GM18499 (cell line): ENCODE measurements at regions not wholly inside any gene's neighbourhood (a gene's known extent, or its start where the extent isn't known, plus 50 kb on each side); places are given as distances from the start of the nearest gene placed in this dataset.

ENCODE experiments used
- ATAC-seq: cut with Tn5 transposase; IDR thresholded peaks from one replicate; pipeline ENCODE4 v1.9.1; 2021; ENCODE audit warnings: moderate number of reproducible peaks; ENCODE audit not compliant: insufficient read depth, unreplicated experiment

DNA sequence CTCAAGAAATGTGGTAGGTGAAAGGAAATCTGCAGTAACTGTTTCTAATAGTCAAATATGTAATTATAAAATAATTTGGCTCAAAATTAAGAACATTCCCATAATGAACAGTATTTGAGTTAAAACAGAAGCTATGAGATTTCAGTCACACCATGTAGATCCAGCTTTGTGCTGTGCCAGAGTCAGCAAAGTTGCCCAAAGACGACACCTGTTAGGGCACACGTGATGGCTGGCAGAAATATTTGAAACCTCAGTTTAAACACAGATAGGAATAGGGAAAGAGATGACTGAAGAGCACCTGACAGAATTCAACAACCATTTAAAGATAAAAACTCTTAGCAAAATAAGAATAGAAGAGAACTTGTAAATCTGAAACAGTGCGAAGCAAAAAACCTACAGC, 129.3 kb downstream of the CD83 start:
- no peak for ATAC-seq

DNA sequence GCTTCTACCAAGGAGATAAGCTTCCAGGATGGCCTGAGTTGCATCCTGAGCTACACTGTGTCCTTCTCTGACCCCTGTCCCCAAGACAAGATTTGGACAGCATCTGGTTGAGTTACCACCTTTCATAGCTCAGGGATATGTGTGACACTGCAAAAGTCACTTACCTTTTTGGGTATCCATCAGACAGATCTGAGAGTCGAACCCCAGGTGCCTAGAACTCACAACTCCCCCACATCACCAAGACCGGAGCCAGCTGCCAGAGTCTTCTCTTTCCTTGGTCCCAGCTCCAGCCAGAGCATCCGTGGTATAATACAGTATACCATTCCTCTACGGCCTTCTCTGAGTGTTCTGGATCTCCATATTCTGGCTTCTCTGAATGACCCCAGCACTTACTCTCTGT, 133.0 kb downstream of the CD83 start:
- ATAC-seq, result no peak

DNA sequence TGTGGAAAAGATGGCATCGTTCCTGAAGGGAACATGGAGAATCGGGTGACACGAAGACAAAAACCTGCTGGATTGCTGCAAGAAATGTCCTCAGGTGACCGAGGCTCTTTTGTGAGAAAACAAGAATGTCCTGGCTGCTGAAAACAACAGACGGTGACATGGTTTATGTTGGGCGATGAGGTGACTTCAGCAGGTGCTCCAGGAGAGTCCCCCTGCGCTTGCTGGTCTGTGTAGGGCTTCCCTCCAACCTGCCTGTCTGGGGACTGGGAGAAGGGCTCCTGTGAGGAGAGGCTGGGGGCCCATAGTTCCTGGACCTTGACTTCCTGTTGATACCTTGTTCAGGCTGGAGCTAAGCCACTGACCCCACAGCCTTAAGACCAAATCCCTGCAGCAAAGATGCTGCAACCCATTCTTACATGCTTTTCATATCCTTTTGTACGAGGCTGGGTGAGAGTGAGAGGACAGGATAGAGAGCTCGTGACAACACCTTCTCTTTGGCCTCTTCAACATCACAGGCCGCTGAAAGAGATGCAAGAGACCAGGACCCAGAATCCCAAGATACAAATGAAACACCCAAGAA, 134.8 kb downstream of the CD83 start:
- no peak for ATAC-seq

DNA sequence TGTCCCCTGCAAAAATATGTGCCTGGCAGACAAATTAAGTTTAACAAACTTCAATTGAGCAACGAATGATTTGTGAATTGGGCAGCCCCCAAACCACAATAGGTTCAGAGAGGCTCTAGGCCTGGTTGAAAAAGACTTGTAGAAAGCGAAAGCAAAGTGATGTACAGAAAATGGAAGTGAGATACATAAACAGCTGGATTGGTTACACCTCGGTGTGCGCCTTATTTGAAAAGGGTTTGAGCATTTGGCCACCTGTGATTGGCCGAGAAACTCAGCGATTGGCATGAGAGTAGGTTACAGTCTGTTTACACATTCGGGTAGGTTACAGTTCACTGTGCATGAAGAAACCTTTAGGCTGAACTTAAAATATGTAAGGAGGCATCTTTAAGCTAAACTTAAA, 136.9 kb downstream of the CD83 start:
- peak; percentile 61 for ATAC-seq

DNA sequence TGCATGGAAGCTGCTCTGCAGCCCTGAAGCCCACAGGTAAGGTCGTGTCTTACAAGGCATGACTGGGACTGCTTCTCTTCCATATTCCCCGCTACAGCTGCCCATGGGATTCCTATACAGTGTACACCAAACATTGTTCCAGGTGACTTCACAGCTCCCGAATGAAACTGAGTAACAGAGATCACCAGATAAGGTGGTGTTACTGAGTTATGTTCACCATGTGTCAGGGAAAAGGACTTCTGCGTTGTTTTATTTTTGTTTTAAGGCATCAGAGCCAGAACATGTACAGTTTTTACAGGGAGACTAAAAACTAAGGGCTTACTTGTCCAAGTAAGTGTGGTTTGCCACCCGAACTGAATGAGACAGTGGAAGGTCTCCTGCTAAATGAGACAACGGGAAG, 138.3 kb downstream of the CD83 start:
- ATAC-seq, result no peak

DNA sequence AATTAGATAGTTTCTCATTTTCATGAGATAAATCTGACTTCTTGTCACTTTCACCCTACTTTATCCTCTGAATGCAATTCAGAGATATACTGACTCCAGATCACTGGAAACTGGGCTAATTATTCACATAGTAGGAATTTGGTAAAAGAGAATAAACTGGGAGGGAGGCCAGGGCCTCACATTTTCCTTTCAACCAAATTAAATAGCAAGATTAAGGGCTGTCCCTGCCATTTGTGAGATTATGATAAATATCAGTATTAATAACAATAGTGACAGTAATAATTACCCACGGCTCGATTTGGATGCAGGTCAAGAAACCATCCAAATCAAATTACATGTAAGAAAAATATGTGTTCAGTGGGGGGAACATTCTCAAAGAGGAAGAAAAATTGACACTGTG, 140.5 kb downstream of the CD83 start:
- no peak for ATAC-seq

DNA sequence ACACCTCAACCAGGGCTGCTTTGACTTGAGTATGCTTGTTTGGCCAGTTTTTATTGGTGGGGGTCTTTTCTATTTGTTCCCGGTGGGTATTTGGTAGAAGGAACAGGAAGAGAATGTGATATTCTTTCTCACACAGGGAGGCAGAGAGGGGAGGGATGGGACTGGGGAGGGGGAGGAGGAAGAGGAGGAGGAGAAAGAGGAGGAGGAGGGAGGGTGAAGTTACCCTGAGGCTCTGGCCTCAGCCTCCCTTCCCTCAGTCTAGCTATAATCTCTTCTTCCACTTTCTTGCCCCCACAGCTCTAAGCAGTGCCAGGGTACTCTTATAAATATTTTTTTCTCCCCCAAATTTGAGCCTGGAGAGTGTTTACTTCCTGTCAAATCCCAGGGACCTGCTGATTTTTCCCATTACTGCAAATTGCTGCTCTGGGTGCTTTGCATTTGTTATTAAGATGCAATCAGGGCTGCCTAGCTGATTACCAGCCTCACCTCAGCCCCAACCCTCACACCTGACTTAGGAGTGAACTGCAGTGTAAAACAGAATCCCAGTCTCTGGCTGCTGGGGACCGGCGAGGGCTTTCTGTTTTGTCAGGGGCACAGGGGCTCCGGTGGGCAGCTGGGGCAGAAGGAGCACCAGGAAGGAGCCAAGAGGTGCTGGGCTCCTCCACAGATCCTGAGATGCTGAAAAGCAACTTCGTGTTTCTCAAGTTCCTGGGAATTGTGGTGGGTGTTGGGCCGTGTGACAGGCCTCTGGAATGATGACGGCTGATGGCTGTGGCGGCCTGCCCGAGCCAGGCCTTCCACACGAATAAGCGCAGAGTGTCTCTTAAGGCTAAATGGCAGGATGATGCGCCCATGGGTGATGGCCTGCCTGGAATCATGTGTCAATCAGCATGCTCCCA, 141.4 kb downstream of the CD83 start:
- ATAC-seq, result no peak

DNA sequence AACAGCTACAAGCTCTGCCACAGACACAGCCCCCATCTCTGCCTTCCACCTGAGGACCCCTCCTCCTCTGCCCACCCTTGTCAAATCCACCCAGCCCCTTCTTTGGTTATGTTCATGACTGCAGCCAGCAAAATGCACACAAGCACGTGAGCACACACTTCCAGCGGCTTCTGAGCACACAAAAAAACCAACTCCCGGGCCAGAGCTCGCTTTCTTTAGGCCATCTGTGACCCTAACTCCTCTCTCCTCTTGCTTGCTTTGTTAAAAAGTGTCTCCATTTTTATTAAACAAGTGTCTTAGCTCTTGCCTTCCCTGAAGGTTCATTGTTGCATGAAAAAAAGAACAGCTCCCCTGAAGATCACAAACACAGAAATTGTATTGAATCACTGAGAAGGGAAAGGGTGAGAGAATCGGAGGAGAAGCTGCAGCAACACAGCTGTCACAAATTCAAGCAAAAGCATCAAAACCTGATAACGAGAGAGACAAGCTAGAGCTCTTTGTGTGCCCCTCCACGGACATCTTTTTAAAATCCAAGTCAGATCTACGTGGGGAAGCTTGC, 142.1 kb downstream of the CD83 start:
- ATAC-seq, result no peak

DNA sequence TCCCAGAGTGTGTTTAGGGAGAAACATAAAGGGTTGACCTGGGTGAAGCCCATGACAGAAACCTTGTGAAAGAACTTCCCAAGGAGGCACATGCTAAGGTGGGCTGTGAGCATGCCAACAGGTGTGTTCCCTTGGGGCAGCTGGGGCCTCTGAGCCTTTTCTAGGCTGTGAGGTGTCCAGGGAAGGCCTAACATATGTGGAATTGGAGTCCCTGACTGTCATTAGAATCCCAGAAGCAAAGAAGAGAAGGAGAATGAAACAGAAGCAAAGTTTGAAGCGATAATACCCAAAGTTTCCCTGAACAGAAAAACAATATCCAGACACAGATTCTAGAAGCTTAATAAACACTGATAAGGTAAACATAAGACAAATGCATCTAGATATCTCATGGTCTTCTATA, 143.3 kb downstream of the CD83 start:
- ATAC-seq, result no peak

DNA sequence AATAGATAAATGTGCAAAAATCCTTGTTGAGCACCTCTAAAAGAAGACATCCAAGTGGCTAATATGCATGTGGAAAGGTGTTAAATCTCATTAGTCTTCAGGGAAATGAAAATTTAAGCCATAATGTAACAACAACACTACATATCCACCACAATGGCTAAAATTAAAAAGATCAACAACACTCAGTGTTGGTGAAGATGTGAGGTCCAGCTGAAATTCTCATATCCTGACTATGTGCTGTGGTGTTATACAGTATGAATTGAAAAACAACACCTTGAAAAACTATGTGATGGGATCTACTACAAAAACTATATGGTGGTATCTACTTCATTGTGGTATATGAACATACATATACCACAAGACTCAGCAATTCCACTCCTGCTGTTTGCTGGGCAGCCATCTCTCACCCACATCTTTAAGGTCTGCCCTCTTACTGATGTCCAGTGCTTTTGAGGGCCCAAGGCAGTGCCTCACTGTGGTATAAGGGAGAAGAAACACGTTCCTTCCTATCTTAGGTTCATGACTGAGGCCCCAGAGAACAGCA, 146.4 kb downstream of the CD83 start:
- ATAC-seq, result no peak

DNA sequence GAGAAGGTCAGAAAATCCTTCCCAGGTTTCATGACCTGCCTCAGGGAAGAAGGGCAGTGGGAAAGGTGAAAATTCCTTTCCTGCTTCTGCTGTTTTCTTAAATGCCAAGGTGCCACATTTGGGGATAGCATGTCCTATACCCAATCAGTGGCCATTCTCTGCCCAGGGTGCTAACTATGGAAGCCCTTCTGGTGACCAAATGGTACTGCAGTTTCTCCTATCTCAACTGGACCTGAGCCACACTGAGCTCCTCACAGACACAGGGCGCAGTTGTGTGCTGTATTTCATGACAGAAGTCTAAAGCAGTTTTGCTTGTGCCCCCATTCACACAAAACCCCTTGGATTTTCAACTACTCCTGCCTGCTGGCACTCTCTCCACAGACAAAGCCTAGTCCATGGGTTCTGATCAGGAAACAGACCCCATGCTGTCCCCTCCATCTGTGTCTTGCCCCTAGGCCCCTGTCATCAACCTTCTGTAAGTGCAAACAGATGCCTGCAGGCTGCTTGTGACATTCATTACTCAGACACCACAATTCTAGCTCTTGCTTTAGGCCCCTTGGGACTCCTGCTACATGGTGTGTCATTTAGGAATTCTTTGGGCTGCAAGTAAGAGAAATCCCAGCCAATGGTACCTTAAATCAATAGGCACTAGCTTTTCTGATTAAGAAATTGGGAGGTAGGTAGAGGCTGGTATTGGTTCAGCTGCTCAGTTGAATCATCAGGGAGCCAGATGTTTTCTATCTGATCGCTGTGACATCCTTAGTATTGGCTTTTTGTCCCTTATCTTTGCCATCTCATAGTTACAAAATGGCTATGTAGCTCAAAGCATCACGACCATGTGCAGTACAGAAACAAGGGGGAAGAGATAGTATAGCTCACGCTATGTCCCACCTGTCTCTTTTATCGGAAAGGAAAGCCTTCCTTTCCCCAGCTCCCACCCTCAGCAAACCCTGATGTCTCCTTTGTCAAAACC, 147.8 kb downstream of the CD83 start:
- ATAC-seq, result no peak

DNA sequence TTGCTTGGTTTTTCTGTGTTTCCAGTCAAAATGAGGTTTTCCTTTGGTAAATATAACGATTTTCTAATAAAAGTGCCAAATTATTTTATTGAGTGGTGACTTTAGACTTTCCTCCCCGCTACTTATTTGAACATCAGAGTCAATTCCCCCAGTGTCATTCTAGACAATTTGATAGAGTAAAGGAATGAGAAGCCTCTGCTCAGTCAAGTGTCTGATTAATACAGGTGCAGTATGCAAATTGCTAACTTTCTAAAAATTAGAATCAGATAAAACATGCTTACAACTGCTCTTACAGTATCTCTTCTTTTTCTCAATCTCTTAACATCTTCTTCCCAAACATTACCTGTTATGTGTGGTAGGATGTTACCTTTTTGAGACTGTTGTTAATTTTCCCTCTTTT, 148.7 kb downstream of the CD83 start:
- ATAC-seq, result no peak

DNA sequence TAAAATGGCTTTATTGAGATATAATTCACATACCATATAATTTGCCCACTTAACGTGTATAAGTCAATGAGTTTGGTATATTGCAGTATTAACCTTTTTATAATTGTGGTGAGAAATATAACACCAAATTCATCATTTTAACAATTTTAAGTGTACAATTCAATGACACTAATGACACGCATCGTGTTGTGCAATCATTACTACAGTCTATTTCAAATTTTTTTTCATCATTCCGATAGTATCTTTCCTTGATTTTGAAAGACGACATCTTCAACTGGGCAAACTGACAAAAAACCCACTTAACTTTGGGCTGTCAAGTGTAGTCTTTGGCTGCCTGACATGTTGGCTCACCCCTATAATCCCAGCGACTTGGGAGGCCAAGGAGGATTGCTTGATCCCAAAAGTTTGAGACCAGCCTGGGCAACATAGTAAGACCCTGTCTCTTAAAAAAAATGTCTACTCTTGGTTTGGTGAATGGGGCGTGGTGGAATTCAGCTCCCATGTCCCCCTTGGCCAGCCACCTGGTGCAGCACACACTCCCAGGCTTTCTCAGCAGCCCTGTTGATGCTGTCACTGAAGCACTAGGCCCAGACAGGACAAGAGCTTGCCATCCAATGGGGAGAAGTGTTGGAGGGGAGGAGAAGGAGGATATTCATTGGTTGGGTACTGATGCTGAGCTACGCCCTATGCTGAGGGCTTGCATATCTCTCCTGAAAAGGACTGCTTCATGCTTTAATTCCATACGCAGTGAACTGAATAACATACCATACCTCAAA, 150.5 kb downstream of the CD83 start:
- ATAC-seq, result no peak

DNA sequence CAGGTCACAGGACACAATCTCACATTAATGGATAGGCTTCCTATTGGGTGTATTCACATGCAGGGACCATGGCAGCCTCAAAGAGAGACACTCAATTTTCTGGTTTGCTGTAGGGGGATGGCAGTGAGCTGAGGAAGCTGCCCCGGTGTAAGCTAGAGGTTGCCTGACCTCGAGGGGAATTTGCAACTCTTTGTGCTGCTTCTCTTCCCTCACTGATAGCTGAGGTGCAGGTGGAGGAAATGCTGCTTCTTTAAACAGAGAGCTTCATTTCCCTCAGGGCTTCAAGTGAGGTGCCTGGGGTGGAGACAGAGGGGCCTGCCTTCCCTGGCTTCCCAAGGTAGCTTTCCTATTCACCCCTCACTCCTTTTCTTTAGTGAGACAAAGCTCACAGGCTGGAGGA, 151.9 kb downstream of the CD83 start:
- ATAC-seq, result no peak

DNA sequence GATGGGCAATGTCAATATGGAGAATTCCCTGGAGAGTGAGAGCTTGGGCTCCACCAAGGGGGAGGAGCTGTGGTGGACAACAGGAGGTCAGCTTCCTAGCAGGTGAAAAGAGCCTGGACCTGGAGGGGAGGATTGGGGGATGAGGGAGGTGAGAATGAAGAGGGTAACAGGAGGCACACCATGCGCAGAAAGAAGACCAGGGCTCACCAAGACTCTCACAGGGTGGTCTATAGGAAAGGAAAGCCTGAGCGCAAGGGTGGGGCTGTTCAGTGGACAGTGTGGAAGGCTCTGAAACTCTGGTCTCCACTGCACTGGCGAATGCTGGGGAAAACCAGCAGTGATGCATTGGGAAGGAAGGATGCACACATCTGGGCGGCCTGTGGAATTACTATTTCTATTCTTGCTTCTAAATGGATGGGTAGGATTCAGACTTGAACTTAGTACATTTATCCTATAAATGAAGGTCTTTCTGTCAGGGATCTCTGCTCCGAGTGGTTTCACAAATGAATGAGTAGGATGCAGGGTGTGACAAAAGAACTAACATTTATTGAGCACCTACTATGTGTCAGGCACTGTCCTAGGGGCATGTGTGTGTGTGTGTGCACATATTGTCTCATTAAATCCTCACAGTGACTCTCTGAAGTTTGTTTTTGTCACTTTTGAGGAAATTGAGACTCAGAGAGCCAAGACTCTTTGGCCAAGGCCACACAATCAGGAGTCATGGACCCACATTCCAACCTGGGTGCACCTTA, 152.7 kb downstream of the CD83 start:
- no peak for ATAC-seq

DNA sequence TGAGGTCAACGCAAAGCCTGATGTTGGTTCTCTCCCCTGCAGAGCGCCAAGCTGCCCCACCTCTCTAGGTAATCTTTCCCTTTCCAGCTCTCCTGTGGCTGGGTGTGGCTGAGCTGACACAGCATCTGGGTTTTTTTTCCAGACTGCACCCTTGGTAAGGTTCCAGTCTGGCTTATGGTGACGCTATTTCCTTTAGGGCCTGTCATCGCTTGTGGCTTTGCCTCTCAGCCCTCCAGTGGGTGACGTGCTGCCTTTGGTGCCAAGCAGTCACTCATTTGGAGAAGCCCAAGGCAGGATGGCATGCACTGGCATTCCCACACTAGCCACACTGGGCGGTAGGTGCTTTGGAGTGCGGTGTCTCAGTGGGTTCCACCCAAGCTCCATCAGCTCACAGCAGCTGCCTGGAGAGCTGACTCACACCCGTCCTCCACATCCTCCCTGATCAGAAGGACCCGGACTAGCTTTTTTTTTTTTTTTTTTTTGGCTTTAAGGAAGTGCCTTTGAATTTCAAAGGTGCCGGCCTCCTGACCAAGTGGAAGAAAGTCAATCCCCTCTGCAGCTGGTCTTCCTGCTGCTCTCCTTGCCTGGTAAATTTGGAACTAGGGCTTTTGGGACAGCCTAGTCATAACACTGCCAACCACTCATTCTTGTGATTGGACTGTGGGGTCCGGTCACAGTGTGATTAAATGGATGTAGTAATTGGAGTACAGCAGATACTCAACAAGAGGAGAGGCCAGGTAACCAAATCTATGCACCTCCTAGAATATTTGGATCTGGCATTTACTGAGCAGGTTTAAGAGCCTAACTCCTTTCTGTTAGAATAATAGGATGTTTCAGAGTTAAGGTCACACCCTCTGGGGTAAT, 153.6 kb downstream of the CD83 start:
- ATAC-seq, result no peak

DNA sequence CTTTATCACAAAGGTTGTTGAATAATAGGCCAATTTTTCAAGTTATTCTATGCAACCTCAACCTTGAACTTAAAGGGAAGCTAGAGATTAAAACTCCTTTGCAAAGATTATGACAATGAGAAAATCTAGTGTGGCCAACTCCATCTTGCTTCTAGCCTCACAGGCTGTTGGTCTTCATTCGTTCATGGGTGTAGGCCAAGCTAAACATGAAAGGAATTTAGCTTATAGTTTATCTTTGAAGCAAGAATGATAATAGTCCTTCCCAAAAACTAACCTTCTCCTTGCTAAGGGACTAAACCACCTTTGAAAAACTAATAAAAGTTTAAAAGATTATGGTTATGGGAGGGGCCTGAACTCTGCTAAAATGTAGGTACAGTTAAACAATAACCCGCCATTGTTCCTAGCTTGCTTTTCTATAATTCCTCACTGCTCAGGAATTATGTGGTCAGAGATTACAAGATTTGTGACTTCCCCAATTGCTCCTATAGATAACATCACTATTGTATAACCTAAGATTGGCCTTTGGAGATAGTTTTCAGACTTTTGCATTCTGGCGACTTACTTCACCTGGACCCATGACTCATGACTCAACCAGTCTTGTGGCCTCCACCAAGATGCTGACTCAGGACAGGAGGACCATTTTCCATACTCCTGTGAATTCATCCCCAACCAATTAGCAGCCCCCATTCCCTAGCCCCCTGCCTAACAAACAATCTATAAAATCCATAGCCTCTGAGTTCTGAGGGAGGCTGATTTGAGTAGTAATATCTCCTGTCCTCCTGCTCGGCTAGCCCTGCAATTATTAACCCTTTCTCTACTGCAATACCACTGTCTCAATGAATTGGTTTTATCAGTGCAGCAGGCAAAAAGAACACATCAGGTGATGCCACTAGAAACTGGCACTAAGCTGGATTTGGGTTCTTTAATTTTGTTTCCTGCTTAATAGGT, 154.5 kb downstream of the CD83 start:
- no peak for ATAC-seq
